Fibroblast of lung (primary cell): ENCODE measurements at regions not wholly inside any gene's neighbourhood (a gene's known extent, or its start where the extent isn't known, plus 50 kb on each side); places are given as distances from the start of the nearest gene placed in this dataset.

Source experiments
- DNase-seq, 2 donors: peaks; one replicate each; pipeline versions ENCODE4 v3.0.0 to v3.0.0-alpha.2; 2010; ENCODE audit warnings: low read depth in 2 of 2
- H2AFZ ChIP-seq: 2 replicates; pipeline ENCODE4 v1.5.1; 2012; ENCODE audit warnings: low read length, control low read depth, inconsistent platforms
- H3K27ac ChIP-seq: 2 replicates; pipeline ENCODE4 v1.5.1; 2011; ENCODE audit warnings: low read length, control low read depth; ENCODE audit not compliant: insufficient read depth
- H3K27me3 ChIP-seq: 2 replicates; pipeline ENCODE4 v1.5.1; 2011; ENCODE audit warnings: mild to moderate bottlenecking, low read length; ENCODE audit not compliant: control insufficient read depth, insufficient read depth
- H3K36me3 ChIP-seq: 2 replicates; pipeline ENCODE4 v1.5.1; 2011; ENCODE audit warnings: low read length; ENCODE audit not compliant: control insufficient read depth, insufficient read depth
- H3K4me1 ChIP-seq: 2 replicates; pipeline ENCODE4 v1.5.1; 2011; ENCODE audit warnings: low read length; ENCODE audit not compliant: control insufficient read depth, insufficient read depth; ENCODE audit errors: extremely low read depth
- H3K4me2 ChIP-seq: 2 replicates; pipeline ENCODE4 v1.5.1; 2011; ENCODE audit warnings: low read length, control low read depth; ENCODE audit not compliant: insufficient read depth; ENCODE audit errors: extremely low read depth
- H3K4me3 ChIP-seq, 4 experiments: fragments of 200-600 bp in 1 of 4; sonication (generic) in 1 of 4; replicated peaks in 1 of 4; 2 replicates each; pipeline ENCODE4 v1.5.1; 2011 to 2016; ENCODE audit warnings: low read length in 4 of 4, low read depth in 3 of 4, mild to moderate bottlenecking in 3 of 4, control low read depth in 2 of 4, inconsistent platforms in 1 of 4, mixed read lengths in 1 of 4; ENCODE audit not compliant: insufficient read depth in 1 of 4; ENCODE audit errors: control extremely low read depth in 1 of 4
- H3K79me2 ChIP-seq: 2 replicates; pipeline ENCODE4 v1.5.1; 2012; ENCODE audit warnings: mild to moderate bottlenecking, low read length, inconsistent platforms; ENCODE audit not compliant: control insufficient read depth, insufficient read depth
- H3K9ac ChIP-seq: 2 replicates; pipeline ENCODE4 v1.5.1; 2011; ENCODE audit warnings: mild to moderate bottlenecking, low read length, control low read depth; ENCODE audit not compliant: insufficient read depth
- H3K9me3 ChIP-seq: 2 replicates; pipeline ENCODE4 v1.5.1; 2012; ENCODE audit warnings: low read depth, low read length; ENCODE audit not compliant: control insufficient read depth, insufficient read depth
- H4K20me1 ChIP-seq: 2 replicates; pipeline ENCODE4 v1.5.1; 2011; ENCODE audit warnings: low read length; ENCODE audit not compliant: control insufficient read depth, insufficient read depth; ENCODE audit errors: extremely low read depth
- CTCF ChIP-seq, 2 donors: IDR thresholded peaks in 1 of 2; conservative IDR thresholded peaks in 1 of 2; 1 replicate in 1 of 2; 2 replicates in 1 of 2; pipeline ENCODE4 v1.5.1; 2011 to 2012; ENCODE audit warnings: low read length in 2 of 2, control low read depth in 1 of 2, inconsistent platforms in 1 of 2, low read depth in 1 of 2, mild to moderate bottlenecking in 1 of 2
- EZH2 ChIP-seq: IDR thresholded peaks from 2 replicates; pipeline ENCODE4 v1.5.1; 2012; ENCODE audit warnings: low read length, control low read depth, mild to moderate bottlenecking; ENCODE audit errors: missing control alignments

- no peak for DNase-seq
- no peak overlapping the region for H3K4me3 ChIP-seq
- H3K4me2 ChIP-seq, result no peak overlapping the region
- H3K36me3 ChIP-seq, result no peaks in the 10 kb centered on the region
- no peaks in the 10 kb centered on the region for H3K9me3 ChIP-seq
- no peaks in the 10 kb centered on the region for H4K20me1 ChIP-seq
- no peaks in the 10 kb centered on the region for H3K27me3 ChIP-seq
- H3K4me1 ChIP-seq, result no peaks in the 10 kb centered on the region
- H3K9ac ChIP-seq, result no peak overlapping the region
- H3K79me2 ChIP-seq, result no peaks in the 10 kb centered on the region
- H3K27ac ChIP-seq, result no peak overlapping the region
- no peak overlapping the region for H2AFZ ChIP-seq
- no peak for TF ChIP-seq EZH2
- no peak for TF ChIP-seq CTCF (conservative IDR thresholded peaks at IDR 0.05 in 1 of 2, IDR thresholded peaks at IDR 0.05 in 1 of 2; ENCODE audit: low read depth in 1 of 2, low read length in 2 of 2)
Observed at GRCh38 chr5:74030821-74031220, 404.8 kb downstream of the ARHGEF28 start.

- no peak overlapping the region for H3K27ac ChIP-seq
- H3K36me3 ChIP-seq, result no peaks in the 10 kb centered on the region
- no peaks in the 10 kb centered on the region for H3K4me1 ChIP-seq
- no peak for DNase-seq
- no peaks in the 10 kb centered on the region for H3K79me2 ChIP-seq
- H3K9me3 ChIP-seq, result no peaks in the 10 kb centered on the region
- no peak overlapping the region for H3K4me2 ChIP-seq
- no peak overlapping the region for H2AFZ ChIP-seq
- no peak for TF ChIP-seq EZH2
- TF ChIP-seq CTCF (conservative IDR thresholded peaks at IDR 0.05 in 1 of 2, IDR thresholded peaks at IDR 0.05 in 1 of 2; ENCODE audit: low read depth in 1 of 2, low read length in 2 of 2), result no peak
- no peaks in the 10 kb centered on the region for H3K27me3 ChIP-seq
- H3K9ac ChIP-seq, result no peak overlapping the region
- H3K4me3 ChIP-seq, result no peak overlapping the region
- H4K20me1 ChIP-seq, result no peaks in the 10 kb centered on the region
Observed at GRCh38 chr5:74030371-74030770, 404.4 kb downstream of the ARHGEF28 start.

GRCh38 chr5:74028976-74029375 is 403.0 kb downstream of the ARHGEF28 start:
- H4K20me1 ChIP-seq, result no peaks in the 10 kb centered on the region
- no peak overlapping the region for H3K9ac ChIP-seq
- no peak overlapping the region for H3K4me2 ChIP-seq
- peak in 1 of 2 donors; percentile 36 for DNase-seq
- no peaks in the 10 kb centered on the region for H3K4me1 ChIP-seq
- no peaks in the 10 kb centered on the region for H3K27me3 ChIP-seq
- TF ChIP-seq CTCF (conservative IDR thresholded peaks at IDR 0.05 in 1 of 2, IDR thresholded peaks at IDR 0.05 in 1 of 2; ENCODE audit: low read depth in 1 of 2, low read length in 2 of 2) (no peak), EZH2 (no peak)
- no peak overlapping the region for H3K27ac ChIP-seq
- H3K9me3 ChIP-seq, result no peaks in the 10 kb centered on the region
- no peak overlapping the region for H3K4me3 ChIP-seq
- H3K79me2 ChIP-seq, result no peaks in the 10 kb centered on the region
- no peaks in the 10 kb centered on the region for H3K36me3 ChIP-seq
- H2AFZ ChIP-seq, result no peak overlapping the region
